Fibroblast of lung (primary cell): ENCODE measurements at regions not wholly inside any gene's neighbourhood (a gene's known extent, or its start where the extent isn't known, plus 50 kb on each side); places are given as distances from the start of the nearest gene placed in this dataset.

Experiments
- DNase-seq, 2 donors: peaks; one replicate each; pipeline versions ENCODE4 v3.0.0 to v3.0.0-alpha.2; 2010; ENCODE audit warnings: low read depth in 2 of 2
- H2AFZ ChIP-seq: 2 replicates; pipeline ENCODE4 v1.5.1; 2012; ENCODE audit warnings: low read length, control low read depth, inconsistent platforms
- H3K27ac ChIP-seq: 2 replicates; pipeline ENCODE4 v1.5.1; 2011; ENCODE audit warnings: low read length, control low read depth; ENCODE audit not compliant: insufficient read depth
- H3K27me3 ChIP-seq: 2 replicates; pipeline ENCODE4 v1.5.1; 2011; ENCODE audit warnings: mild to moderate bottlenecking, low read length; ENCODE audit not compliant: control insufficient read depth, insufficient read depth
- H3K36me3 ChIP-seq: 2 replicates; pipeline ENCODE4 v1.5.1; 2011; ENCODE audit warnings: low read length; ENCODE audit not compliant: control insufficient read depth, insufficient read depth
- H3K4me1 ChIP-seq: 2 replicates; pipeline ENCODE4 v1.5.1; 2011; ENCODE audit warnings: low read length; ENCODE audit not compliant: control insufficient read depth, insufficient read depth; ENCODE audit errors: extremely low read depth
- H3K4me2 ChIP-seq: 2 replicates; pipeline ENCODE4 v1.5.1; 2011; ENCODE audit warnings: low read length, control low read depth; ENCODE audit not compliant: insufficient read depth; ENCODE audit errors: extremely low read depth
- H3K4me3 ChIP-seq, 4 experiments: fragments of 200-600 bp in 1 of 4; sonication (generic) in 1 of 4; replicated peaks in 1 of 4; 2 replicates each; pipeline ENCODE4 v1.5.1; 2011 to 2016; ENCODE audit warnings: low read length in 4 of 4, low read depth in 3 of 4, mild to moderate bottlenecking in 3 of 4, control low read depth in 2 of 4, inconsistent platforms in 1 of 4, mixed read lengths in 1 of 4; ENCODE audit not compliant: insufficient read depth in 1 of 4; ENCODE audit errors: control extremely low read depth in 1 of 4
- H3K79me2 ChIP-seq: 2 replicates; pipeline ENCODE4 v1.5.1; 2012; ENCODE audit warnings: mild to moderate bottlenecking, low read length, inconsistent platforms; ENCODE audit not compliant: control insufficient read depth, insufficient read depth
- H3K9ac ChIP-seq: 2 replicates; pipeline ENCODE4 v1.5.1; 2011; ENCODE audit warnings: mild to moderate bottlenecking, low read length, control low read depth; ENCODE audit not compliant: insufficient read depth
- H3K9me3 ChIP-seq: 2 replicates; pipeline ENCODE4 v1.5.1; 2012; ENCODE audit warnings: low read depth, low read length; ENCODE audit not compliant: control insufficient read depth, insufficient read depth
- H4K20me1 ChIP-seq: 2 replicates; pipeline ENCODE4 v1.5.1; 2011; ENCODE audit warnings: low read length; ENCODE audit not compliant: control insufficient read depth, insufficient read depth; ENCODE audit errors: extremely low read depth
- CTCF ChIP-seq, 2 donors: IDR thresholded peaks in 1 of 2; conservative IDR thresholded peaks in 1 of 2; 1 replicate in 1 of 2; 2 replicates in 1 of 2; pipeline ENCODE4 v1.5.1; 2011 to 2012; ENCODE audit warnings: low read length in 2 of 2, control low read depth in 1 of 2, inconsistent platforms in 1 of 2, low read depth in 1 of 2, mild to moderate bottlenecking in 1 of 2
- EZH2 ChIP-seq: IDR thresholded peaks from 2 replicates; pipeline ENCODE4 v1.5.1; 2012; ENCODE audit warnings: low read length, control low read depth, mild to moderate bottlenecking; ENCODE audit errors: missing control alignments

GRCh38 chr4:158459085-158459820, 62.4 kb upstream of the RXFP1 start:
- TF ChIP-seq EZH2 (no peak), CTCF (conservative IDR thresholded peaks at IDR 0.05 in 1 of 2, IDR thresholded peaks at IDR 0.05 in 1 of 2; ENCODE audit: low read depth in 1 of 2, low read length in 2 of 2) (no peak)
- H4K20me1 ChIP-seq, result no peaks in the 10 kb centered on the region
- no peak overlapping the region for H3K4me2 ChIP-seq
- DNase-seq, result no peak
- no peaks in the 10 kb centered on the region for H3K4me1 ChIP-seq
- H3K4me3 ChIP-seq, result no peak overlapping the region
- no peaks in the 10 kb centered on the region for H3K9me3 ChIP-seq
- no peaks in the 10 kb centered on the region for H3K79me2 ChIP-seq
- no peak overlapping the region for H2AFZ ChIP-seq
- no peak overlapping the region for H3K27ac ChIP-seq
- H3K36me3 ChIP-seq, result no peaks in the 10 kb centered on the region
- H3K27me3 ChIP-seq, result no peaks in the 10 kb centered on the region
- H3K9ac ChIP-seq, result no peak overlapping the region

- DNase-seq, result peak in 1 of 2 donors; percentile 6
- Histone ChIP-seq H3K4me2 (no peak overlapping the region), H3K27me3 (no peaks in the 10 kb centered on the region), H3K79me2 (no peaks in the 10 kb centered on the region), H3K27ac (no peak overlapping the region), H3K4me1 (no peaks in the 10 kb centered on the region), H2AFZ (no peak overlapping the region), H3K9me3 (no peaks in the 10 kb centered on the region), H4K20me1 (no peaks in the 10 kb centered on the region), H3K36me3 (no peaks in the 10 kb centered on the region), H3K4me3 (no peak overlapping the region), H3K9ac (no peak overlapping the region)
- TF ChIP-seq EZH2, result no peak
Measured at GRCh38 chr4:158461336-158461735, 60.3 kb upstream of the RXFP1 start.

DNA sequence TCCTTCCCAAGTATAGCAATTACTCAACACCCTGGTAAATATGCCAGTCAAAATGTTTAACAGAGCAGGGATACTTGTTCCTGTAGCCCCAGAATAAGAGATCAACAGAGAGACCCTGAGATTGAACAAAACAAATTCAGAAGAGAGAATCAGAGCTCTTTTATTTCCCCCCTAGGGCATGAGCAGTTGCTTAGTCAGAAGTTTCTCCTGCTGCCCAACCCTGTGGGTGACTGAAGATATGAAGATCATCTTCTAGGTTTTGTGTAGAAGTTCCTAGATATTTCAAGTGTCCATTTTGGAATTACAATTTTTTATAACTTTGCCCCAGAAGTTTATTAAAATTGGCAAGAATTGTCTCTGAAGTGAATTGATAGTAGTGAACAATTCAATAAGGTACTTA, 59.1 kb upstream of the RXFP1 start:
- H3K79me2 ChIP-seq, result no peaks in the 10 kb centered on the region
- no peak overlapping the region for H3K9ac ChIP-seq
- no peak for DNase-seq
- no peaks in the 10 kb centered on the region for H3K27me3 ChIP-seq
- TF ChIP-seq EZH2 (no peak), CTCF (conservative IDR thresholded peaks at IDR 0.05 in 1 of 2, IDR thresholded peaks at IDR 0.05 in 1 of 2; ENCODE audit: low read depth in 1 of 2, low read length in 2 of 2) (no peak)
- H2AFZ ChIP-seq, result no peak overlapping the region
- no peaks in the 10 kb centered on the region for H3K4me1 ChIP-seq
- H3K27ac ChIP-seq, result no peak overlapping the region
- no peak overlapping the region for H3K4me2 ChIP-seq
- no peak overlapping the region for H3K4me3 ChIP-seq
- no peaks in the 10 kb centered on the region for H3K9me3 ChIP-seq
- no peaks in the 10 kb centered on the region for H4K20me1 ChIP-seq
- no peaks in the 10 kb centered on the region for H3K36me3 ChIP-seq
